Prostate gland (tissue), 2 donors: ENCODE measurements at regions not wholly inside any gene's neighbourhood (a gene's known extent, or its start where the extent isn't known, plus 50 kb on each side); places are given as distances from the start of the nearest gene placed in this dataset.

Source experiments
- CTCF ChIP-seq, 4 experiments: fragments of 200-600 bp in 2 of 4; fragments of 450-650 bp in 2 of 4; sonication (generic) in 2 of 4; IDR thresholded peaks; 1 replicate in 3 of 4; 2 replicates in 1 of 4; pipeline ENCODE4 v1.5.1; 2016 to 2019; ENCODE audit warnings: antibody characterized with exemption in 4 of 4, mild to moderate bottlenecking in 2 of 4, moderate library complexity in 2 of 4
- POLR2A ChIP-seq: fragments of 450-650 bp; IDR thresholded peaks from one replicate; pipeline ENCODE4 v1.6.1; 2016; ENCODE audit warnings: antibody characterized with exemption, mild to moderate bottlenecking

GRCh38 chr4:160026721-160027120 lies 923.8 kb downstream of the RAPGEF2 start:
- TF ChIP-seq CTCF (IDR thresholded peaks at IDR 0.05) = no peak
- no peak for TF ChIP-seq POLR2A
